Fibroblast of peridontal ligament (primary cell): ENCODE measurements at regions not wholly inside any gene's neighbourhood (a gene's known extent, or its start where the extent isn't known, plus 50 kb on each side); places are given as distances from the start of the nearest gene placed in this dataset.

Source experiments
- DNase-seq: peaks from one replicate; pipeline ENCODE4 v3.0.0-alpha.2; 2010; ENCODE audit errors: extremely low read depth

GRCh38 chr5:155969537-155969936, 357.4 kb upstream of the SGCD start:
- no peak for DNase-seq

GRCh38 chr5:155974369-155974768, 352.6 kb upstream of the SGCD start:
- DNase-seq: no peak

GRCh38 chr5:155978850-155979249, 348.1 kb upstream of the SGCD start:
- DNase-seq: peak; percentile 15

GRCh38 chr5:155982354-155982753, 344.6 kb upstream of the SGCD start:
- no peak for DNase-seq

GRCh38 chr5:155983954-155984353, 343.0 kb upstream of the SGCD start:
- DNase-seq: peak; percentile 74

- DNase-seq: no peak
Observed at GRCh38 chr5:155987265-155987810, 339.6 kb upstream of the SGCD start.

- DNase-seq: no peak
Observed at GRCh38 chr5:155989879-155990278, 337.1 kb upstream of the SGCD start.

- DNase-seq: no peak
Observed at GRCh38 chr5:155996123-155996522, 330.8 kb upstream of the SGCD start.

GRCh38 chr5:155998257-155998656, 328.7 kb upstream of the SGCD start:
- DNase-seq: no peak

GRCh38 chr5:156000115-156000514, 326.8 kb upstream of the SGCD start:
- DNase-seq: no peak

- DNase-seq: no peak
Observed at GRCh38 chr5:156004754-156005153, 322.2 kb upstream of the SGCD start.

- no peak for DNase-seq
Observed at GRCh38 chr5:156006026-156006647, 320.8 kb upstream of the SGCD start.

- DNase-seq: no peak
Observed at GRCh38 chr5:156008844-156009243, 318.1 kb upstream of the SGCD start.

- DNase-seq: no peak
Observed at GRCh38 chr5:156009583-156009982, 317.4 kb upstream of the SGCD start.

GRCh38 chr5:156015137-156015536, 311.8 kb upstream of the SGCD start:
- no peak for DNase-seq

- no peak for DNase-seq
Observed at GRCh38 chr5:156019130-156019529, 307.8 kb upstream of the SGCD start.

- DNase-seq: no peak
Observed at GRCh38 chr5:156019571-156020180, 307.3 kb upstream of the SGCD start.

GRCh38 chr5:156020647-156021046, 306.3 kb upstream of the SGCD start:
- no peak for DNase-seq

GRCh38 chr5:156021866-156022265, 305.1 kb upstream of the SGCD start:
- no peak for DNase-seq

- DNase-seq: no peak
Observed at GRCh38 chr5:156025656-156026055, 301.3 kb upstream of the SGCD start.

- DNase-seq: peak; percentile 15
Observed at GRCh38 chr5:156031181-156031580, 295.8 kb upstream of the SGCD start.

- DNase-seq: peak; percentile 69
Observed at GRCh38 chr5:156036640-156037039, 290.3 kb upstream of the SGCD start.

GRCh38 chr5:156037151-156037909, 289.6 kb upstream of the SGCD start:
- DNase-seq: no peak
